Right kidney (tissue), 1 donor: ENCODE measurements at regions not wholly inside any gene's neighbourhood (a gene's known extent, or its start where the extent isn't known, plus 50 kb on each side); places are given as distances from the start of the nearest gene placed in this dataset.
"Not testable (repeated sequence)": the region's sequence is repeated elsewhere in the genome, so short reads cannot be mapped to it uniquely, and the experiment has no call there.

Experiments
- DNase-seq: peaks from one replicate; pipeline ENCODE4 v3.0.0-alpha.2; 2016

DNA sequence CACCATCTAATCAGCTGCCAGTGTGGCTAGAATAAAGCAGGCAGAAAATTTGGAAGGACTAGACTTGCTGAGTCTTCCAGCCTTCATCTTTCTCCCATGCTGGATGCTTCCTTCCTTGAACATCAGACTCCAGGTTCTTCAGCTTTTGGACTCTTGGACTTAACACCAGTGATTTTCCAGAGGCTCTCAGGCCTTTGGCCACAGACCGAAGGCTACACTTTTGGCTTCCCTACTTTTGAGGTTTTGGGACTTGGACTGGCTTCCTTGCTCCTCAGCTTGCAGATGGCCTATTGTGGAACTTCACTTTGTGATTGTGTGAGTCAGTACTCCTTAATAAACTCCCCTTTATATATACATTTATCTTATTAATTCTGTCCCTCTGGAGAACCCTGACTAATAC, 129.8 kb upstream of the MB21D2 start:
- not testable (repeated sequence) for DNase-seq

DNA sequence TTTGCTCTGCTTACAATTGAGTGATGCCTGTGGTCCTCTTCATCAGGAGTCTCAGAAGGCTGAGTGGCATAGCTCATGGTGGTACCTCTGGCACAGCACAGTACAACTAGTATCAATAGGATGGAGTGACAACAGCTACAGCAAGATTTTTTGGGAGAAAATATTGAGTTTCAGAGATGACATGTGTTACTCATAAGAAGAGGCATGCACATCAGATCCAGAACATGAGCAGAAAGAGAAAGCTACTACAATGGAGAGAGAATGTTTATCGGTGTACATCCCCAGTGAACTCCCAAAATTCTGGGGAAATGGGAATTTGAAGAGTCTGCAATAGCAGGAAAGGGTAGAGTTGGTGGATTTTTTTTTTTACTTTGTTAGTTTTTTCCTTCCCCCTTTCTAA, 130.5 kb upstream of the MB21D2 start:
- DNase-seq = no peak

DNA sequence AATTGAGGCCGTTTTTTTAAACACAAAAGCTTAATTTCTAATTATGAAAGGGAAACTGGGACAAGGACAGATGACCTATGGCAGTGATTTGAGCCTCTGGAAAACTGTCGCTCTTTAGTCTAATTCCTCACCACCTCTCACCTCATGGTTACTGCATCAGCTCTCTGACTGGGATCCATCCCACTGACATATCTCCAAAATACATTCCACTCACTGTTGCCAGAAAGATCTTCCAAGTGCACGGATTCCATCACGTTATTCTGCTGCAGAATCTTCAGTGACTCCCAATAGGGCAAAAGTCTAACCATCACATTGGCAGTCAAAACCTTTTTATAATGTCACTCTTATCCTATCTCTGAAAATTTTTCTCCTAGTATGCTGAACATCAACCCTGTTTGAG, 132.3 kb upstream of the MB21D2 start:
- no peak for DNase-seq

DNA sequence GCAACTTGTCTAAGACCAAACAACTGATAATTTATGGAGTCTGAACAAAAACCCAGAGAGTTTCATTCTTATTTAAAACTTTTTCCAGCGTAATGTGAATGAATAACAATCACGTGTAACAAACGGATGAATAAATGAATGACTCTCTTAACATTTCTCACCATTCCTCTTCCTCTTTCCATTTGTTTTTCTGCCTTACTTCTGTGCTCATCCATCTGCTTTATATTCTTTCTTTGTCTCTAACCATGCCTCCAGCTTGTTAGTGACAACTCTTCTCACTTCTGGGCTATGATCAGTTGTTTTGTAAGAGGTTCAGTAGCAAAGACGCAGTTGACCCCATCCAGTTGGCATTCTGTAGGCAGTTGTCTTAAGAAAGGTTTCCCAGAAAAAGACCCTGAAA, 133.7 kb upstream of the MB21D2 start:
- no peak for DNase-seq

DNA sequence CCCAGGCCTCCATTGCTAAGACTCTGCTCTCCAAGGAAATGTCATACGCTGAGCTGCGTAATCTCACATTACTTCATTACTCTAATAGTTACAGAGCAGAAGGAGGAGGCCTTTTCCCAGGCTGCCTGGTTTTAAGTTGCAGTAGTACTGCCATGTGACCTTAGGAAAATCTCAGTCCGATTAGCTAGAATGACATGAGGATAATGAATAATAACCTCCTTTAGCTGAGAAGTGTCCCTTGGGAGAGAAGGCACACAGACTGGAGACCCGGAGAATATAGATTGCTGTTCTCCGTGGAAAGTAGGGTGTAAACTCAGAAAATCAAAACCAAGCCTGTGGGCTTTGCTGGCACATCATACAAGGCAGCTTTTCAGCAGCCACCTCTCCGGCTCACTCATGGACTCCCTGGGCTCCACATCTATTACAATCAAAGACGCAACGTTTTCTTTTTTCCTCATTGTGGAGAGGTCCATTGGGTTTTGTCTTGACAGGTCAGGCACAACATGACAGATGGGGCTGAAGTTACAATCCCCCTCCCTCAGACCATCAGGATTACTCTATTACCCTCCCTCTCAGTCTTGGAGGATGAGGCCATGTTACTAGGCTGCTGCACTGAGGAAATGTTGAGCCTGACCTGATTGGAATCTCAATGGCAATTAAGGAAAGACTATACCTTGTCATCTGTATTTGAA, 134.8 kb upstream of the MB21D2 start:
- DNase-seq = no peak

DNA sequence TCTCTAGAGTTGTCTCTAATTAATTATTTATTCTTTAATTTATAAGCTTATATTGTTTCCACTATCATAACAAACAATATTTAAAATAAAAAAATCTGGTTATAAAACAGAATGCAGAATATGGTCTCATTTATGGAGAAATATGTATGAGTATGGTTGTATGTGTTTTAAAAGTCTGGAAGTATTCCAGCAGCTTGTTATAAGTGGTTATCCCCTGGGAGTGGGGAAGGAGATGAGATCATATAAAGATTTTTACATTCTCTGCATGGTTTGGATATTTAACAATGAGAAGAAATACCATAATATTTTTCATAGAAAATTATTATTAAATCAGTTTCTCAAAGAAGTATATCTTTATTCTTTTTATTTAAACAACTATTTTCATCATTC, 135.4 kb upstream of the MB21D2 start:
- DNase-seq = no peak

DNA sequence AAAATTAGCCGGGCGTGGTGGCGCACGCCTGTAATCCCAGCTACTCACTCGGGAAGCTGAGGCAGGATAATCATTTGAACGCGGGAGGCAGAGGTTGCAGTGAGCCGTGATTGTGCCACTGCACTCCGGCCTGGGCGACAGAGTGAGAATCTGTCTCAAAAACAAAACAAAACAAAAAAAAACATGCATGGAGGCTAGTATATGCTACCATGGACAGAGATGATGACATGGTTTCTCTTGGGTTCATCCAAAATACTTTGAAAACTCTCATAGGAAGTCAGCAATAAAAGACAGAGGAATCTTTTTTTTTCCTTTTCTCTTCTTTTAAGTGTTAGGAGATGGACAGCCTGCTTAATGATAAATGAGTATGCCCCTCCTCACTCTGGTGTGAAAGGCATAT, 137.7 kb upstream of the MB21D2 start:
- DNase-seq = no peak

DNA sequence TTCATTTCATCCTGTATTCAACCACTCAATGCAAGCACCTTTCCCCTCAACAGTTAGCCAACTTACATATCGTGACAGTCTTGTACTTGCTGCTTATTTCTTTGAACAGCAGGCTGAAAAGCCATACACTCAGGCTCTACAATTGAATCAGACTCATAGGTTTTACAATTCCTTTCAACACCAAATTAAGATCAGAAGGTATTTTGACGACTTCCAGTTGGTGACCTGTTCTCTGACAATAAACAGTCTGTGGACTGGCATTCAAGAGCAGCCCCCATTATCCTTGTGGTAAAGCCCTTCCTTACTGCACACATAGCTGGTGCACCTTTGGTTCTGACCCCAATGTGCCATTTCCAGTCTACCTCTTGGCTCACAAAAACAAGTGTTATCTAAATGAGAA, 140.0 kb upstream of the MB21D2 start:
- DNase-seq = no peak

DNA sequence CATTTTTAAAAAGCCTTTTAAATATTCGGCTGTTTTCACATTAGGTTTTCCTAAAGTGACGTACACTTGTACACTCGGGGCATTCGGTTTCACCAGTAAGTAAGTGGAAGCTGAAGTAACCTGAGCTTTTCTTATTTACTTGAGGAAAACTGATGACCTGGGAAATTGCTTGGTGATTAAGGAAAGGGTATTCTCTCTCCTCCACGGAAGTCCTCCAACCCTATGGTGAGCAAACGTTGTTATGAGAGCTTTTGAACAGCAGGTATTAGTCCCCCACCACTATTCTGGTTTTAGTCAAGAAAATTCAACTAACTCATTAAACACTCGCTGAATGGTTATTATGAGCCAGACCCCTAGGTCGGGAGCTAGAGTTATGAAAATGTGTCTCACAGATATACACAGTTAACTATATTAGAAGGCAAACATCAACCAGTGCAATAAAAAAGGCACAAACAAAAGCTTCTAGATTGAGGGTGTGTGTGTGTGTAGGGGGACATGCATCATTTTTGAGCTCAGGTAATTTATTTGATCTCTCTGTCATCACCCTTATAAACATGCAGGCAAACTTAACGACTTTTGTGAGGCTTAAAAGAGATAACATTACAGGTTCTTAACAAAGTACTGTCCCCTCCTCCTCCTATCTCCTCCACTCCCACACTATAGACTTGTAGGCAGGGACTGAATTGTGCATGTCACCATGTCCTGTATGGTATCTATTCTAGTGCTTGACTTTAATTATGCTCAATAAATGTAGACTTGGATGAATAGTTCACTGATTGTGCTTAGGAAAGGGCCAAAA, 143.3 kb upstream of the MB21D2 start:
- DNase-seq = peak; percentile 19

DNA sequence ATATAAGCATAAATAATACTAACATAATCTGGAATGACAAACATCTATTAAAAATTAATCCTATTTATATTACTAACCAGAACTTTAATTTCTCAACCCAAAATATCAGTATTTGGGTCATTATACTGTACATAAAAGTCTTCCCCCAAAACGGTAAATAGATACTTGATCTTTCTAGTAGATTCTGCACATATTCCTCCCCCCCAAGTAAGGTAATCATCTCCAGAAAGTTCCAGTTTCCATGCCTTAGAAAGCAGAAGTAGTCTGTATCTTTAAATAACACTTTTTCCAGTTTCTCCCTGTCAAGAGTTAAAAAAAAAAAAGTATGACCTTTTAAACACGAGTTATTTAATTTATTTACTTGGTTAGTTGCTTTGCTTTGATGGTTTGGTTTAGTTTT, 150.7 kb upstream of the MB21D2 start:
- no peak for DNase-seq

DNA sequence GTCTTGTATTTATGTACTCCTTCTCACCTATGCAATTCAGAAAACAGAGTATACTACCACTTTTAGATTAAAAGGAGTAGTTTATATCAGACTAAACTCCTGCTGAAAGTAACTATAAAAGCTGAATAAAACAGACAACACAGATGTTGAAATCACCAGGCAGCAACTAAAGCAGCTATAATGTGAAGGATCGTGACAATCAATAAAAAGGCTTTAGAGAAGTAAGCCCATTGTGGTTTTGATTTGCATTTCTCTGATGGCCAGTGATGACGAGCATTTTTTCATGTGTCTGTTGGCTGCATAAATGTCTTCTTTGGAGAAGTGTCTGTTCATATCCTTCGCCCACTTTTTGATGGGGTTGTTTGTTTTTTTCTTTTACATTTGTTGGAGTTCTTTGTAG, 152.1 kb upstream of the MB21D2 start:
- not testable (repeated sequence) for DNase-seq

DNA sequence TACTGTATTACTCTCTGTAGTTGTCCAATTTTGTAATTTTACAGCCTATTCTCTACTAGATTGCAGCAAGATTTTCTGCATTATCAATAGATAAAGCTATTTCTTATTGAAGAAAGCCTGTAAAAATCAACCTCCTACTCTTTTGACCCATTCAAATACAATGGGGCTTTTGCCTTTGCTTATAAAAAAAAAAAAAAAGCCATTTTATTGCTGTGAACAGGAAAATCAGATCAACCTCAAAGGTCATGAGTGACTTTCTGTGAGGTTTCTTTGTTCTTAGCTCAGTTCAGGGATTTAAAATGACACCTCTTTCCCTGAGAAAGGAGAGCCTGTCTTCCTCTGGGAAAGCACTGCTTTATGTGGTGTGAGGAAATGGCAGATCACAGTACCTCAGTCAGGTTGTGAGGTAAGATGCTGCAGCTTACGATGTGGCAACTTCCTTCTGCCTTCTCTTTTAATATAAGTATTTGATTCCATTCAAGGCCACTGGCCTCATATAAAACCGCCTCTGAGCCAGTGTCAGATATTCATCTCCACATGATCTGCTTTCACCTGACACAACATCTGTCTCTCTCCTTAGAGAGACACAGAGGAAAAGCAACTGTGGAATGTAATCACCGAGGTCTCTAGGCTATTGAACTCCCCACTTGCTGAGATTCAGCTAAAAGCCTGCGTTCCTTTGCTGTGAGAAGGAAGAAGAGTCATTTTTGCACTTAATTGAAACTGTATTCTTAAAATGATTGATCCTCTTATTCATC, 161.5 kb upstream of the MB21D2 start:
- DNase-seq = no peak

DNA sequence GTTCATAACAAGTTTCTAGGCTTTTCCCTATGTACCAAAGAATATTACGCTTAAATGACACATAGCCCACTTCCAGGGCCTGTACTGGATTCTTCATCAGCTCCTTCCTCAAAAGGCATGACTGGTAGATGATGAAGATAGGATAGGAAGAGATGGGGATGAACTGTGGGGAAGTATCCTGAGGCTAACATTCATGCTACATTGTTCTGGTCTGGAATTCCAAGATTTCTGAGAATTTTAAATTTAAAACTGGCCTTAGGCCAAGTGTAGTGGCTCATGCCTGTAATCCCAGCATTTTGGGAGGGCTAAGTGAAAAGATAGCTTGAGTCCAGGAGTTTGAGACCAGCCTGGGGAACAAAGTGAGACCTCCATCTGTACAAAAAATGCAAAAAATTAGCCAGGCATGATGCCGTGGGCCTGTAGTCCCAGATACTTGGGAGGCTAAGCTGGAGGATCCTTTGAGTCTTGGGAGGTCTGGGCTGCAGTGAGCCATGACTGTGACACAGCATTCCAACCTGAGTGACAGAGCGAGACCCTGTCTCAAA, 160.1 kb upstream of the PLAAT1 start:
- DNase-seq = no peak

DNA sequence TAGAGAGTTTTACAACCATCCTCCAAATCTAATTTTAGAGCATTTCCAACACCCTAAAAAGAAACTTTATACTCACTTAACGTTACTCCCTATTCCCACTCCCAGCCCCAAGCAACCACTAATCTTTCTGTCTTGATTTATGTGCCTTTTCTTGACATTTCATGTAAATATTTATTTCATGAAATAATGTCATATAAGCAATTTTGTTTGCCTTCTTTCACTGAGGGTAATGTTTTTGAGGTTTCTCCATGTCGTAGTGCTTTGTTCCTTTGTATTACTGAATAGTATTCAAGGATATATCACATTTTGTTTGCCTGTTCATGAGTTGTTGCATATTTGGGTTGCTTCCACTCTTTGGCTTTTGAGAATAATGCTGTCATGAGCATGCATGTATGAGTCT, 155.4 kb upstream of the PLAAT1 start:
- no peak for DNase-seq

DNA sequence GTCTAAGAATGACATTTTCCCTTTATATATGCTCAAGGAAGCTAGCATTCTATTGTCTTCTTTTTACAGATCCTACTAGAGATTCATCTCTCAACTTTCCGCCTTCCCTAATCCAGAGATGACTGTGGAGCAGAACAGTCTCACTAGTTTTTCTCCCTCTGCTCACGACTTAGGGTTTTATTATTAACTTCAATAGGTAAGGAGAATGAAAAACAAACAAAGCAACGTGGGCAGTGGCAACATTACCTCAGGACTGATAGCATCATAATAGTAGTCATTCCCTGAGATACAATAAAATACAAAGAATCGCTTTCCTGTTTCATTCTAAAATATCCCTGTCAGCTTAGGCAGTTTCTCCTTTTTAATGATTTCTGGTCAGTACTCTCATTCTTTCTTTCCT, 154.3 kb upstream of the PLAAT1 start:
- DNase-seq = no peak

DNA sequence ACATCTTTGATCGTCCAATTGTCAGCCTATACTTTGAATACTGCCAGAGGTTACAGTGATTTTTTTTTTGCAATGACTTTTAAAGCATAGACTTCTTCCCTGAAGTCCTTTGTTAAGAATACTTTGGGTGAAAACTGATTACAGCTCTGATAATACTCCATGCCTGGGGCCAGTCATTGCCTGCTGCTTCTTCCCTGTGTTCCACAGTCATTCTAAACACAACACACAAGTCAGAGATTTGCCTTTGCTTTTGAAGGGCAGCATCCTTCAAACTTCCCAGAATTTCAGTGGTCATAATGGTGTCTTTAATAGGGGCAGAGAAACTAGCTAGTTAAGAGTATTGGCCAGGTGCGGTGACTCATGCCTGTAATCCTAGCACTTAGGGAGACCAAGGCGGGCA, 153.7 kb upstream of the PLAAT1 start:
- DNase-seq = no peak

DNA sequence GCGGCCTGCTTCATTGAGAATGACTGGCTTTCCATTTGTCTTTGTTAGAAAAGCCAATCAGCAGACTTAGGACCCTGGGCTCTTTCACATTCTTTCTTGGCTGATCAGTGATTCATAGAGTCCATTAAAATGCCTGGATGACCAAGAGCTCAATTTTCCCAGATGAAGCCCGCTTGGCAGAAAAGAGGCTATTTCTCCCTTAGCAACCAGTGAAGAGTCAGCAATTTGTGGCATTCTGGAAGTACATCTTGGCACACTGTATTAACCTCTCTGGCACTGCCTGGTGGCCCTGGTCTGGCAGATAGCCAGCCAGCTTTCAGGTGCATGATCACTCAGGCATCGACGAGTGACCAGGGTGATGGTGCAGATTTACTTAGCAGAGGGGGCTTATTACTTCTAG, 145.7 kb upstream of the PLAAT1 start:
- DNase-seq = no peak

DNA sequence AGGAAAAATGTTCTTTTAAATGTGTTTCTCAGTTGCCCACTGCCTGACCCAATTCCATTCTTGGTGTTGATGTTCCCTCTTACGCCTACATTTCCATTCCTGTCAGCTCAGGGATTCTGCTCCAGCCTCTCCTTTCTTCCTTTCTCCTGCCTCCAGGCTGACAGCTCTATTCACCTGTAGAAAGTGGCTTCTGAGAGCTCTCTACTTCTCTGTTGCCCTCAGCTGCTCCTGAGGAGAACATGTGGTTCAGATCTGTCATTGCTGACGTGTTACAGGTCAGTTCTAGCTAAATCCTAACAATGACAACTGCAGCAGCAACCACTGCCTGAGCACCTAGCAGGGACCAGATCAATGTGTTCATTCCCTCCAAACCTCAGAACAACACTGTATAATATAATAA, 144.9 kb upstream of the PLAAT1 start:
- no peak for DNase-seq

DNA sequence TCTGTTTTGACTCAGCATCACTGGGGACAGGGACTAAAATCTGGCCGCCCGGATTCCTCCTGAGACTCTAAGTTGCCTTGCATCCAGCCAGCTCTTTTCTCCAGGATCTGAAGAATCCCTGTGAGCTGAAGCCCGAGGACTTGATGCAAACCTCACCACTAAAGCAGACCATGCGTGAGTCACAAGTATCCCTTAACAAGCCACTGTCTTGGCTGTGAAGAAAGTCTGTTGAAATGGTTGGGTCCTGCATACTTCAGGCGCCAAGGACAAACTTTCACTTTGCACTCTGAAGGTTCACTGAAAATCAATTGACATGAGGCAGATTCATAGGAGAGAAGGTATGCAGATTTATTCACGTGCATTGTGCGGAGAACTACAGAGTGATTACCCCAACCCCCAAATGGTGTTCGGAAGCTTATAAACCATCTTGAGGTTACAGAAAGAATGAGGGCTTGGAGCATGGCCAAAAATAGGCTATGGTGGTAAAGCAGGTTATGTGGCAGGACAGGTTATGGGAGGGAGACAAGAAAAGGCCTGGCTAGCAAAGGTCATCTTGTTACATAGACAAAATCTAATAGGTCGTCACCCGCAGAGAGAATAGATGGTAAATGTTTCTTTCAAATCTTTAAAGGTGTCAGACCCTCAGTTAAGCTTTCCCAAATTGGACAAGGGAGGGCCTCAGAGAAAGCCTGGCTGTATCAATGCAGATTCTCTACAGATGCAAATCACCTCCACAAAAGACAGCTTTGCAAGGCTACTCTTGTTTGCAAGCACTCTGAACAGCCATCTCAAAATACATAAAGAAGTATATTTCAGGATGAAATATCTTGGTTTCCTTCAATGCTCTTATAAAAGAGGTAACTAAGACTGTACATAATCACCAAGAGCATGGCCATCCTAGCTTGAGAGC, 126.3 kb upstream of the PLAAT1 start:
- no peak for DNase-seq

DNA sequence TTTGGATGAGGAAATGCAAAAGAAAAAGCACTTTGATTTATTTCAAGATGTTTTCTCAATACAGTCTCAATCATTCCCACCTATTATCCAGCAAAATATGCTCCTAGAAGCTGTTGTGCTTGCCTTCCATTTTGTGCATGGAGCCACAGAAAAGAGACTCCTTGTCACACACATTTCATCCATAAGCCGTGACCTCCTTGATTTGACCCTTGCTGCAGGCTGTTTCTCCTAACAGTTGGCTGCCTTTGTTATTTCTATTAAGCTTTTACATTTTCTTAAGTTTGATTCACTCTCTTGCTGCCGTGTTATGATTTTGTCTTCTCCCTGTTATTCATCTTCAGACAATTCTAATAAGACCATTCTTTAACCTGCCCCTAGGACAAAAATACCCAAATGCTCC, 124.2 kb upstream of the PLAAT1 start:
- no peak for DNase-seq

DNA sequence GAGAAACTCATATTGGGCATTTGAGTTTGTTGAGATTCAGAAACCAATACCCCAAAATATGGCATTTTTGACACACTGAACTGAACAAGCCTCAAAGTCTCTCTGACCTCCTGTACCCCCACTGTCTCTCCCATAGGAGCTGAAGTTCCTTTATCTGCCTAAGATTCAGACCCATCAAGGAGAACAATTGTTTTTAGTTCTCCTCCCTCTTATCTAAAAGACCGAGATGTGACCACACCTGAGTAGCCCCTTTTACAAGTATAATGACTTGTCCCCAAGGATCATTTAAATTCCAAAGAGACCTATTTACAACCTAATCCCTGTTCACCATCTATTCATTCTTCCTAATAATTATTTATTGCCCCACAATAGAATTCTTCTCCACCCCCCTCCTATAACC, 122.1 kb upstream of the PLAAT1 start:
- DNase-seq = no peak

DNA sequence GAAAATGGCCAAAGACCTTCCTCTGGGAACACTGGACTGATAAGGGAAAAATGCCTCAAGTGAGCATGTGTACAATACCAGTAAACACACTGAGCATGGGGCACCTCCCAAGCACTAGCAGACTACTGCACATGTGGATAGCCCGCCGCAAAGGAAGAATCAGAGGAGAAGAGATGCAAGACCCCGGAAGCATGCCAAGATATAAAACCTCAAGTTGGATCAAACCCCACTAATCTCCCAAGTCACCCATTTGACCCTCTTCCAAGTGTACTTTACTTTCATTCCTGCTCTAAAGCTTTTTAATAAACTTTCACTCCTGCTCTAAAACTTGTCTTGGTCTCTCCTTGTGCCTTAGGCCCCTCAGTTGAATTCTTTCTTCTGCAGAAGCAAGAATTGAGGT, 121.1 kb upstream of the PLAAT1 start:
- DNase-seq = no peak
